Mucosa of rectum (tissue), 2 donors: ENCODE measurements at regions not wholly inside any gene's neighbourhood (a gene's known extent, or its start where the extent isn't known, plus 50 kb on each side); places are given as distances from the start of the nearest gene placed in this dataset.

Source experiments
- H3K27ac ChIP-seq, 2 donors: one replicate each; pipeline ENCODE4 v1.7.0; 2013; ENCODE audit warnings: inconsistent platforms in 2 of 2, low read depth in 2 of 2, low read length in 2 of 2
- H3K27me3 ChIP-seq, 2 donors: one replicate each; pipeline ENCODE4 v1.7.0; 2013; ENCODE audit warnings: low read length in 2 of 2; ENCODE audit not compliant: control insufficient read depth in 2 of 2, insufficient read depth in 2 of 2
- H3K36me3 ChIP-seq, 2 donors: one replicate each; pipeline ENCODE4 v1.7.0; 2013; ENCODE audit warnings: low read length in 2 of 2; ENCODE audit not compliant: control insufficient read depth in 2 of 2, insufficient read depth in 2 of 2
- H3K4me1 ChIP-seq, 2 donors: one replicate each; pipeline ENCODE4 v1.7.0; 2013; ENCODE audit warnings: low read length in 2 of 2, mild to moderate bottlenecking in 1 of 2; ENCODE audit not compliant: control insufficient read depth in 2 of 2, insufficient read depth in 2 of 2
- H3K4me3 ChIP-seq, 2 donors: one replicate each; pipeline ENCODE4 v1.7.0; 2013; ENCODE audit warnings: low read length in 2 of 2
- H3K9ac ChIP-seq, 2 donors: one replicate each; pipeline ENCODE4 v1.7.0; 2013; ENCODE audit warnings: low read length in 2 of 2, low read depth in 1 of 2, mild to moderate bottlenecking in 1 of 2
- H3K9me3 ChIP-seq, 2 donors: one replicate each; pipeline ENCODE4 v1.7.0; 2013; ENCODE audit warnings: low read length in 2 of 2; ENCODE audit not compliant: control insufficient read depth in 2 of 2
- donor health status: healthy.
- donor health status: Normal muscosa, but diverticular disease.

DNA sequence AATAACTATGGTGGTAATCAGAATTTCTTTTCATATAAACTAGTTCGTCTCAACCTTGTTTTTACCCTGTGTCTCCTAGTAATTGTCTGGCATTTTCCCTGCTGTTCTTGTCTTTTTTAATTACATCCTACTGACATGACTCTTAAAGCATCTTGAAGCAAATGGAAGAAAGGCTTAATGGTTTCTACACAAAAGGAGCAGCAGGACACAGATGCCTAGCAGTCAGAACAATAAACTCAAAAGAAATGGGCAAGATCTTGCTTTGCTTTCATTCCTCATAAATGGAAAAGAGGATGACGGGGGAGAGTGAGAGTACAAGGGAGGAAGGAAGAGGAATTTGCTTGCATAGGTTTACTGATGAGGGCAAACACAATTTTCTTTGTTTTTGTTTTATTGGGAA, 293.2 kb upstream of the EMCN start:
- H3K4me1 ChIP-seq = no peaks in the 10 kb centered on the region
- no peak overlapping the region for H3K27ac ChIP-seq
- no peaks in the 10 kb centered on the region for H3K9me3 ChIP-seq
- H3K9ac ChIP-seq = no peak overlapping the region
- no peaks in the 10 kb centered on the region for H3K27me3 ChIP-seq
- no peaks in the 10 kb centered on the region for H3K36me3 ChIP-seq
- no peak overlapping the region for H3K4me3 ChIP-seq

DNA sequence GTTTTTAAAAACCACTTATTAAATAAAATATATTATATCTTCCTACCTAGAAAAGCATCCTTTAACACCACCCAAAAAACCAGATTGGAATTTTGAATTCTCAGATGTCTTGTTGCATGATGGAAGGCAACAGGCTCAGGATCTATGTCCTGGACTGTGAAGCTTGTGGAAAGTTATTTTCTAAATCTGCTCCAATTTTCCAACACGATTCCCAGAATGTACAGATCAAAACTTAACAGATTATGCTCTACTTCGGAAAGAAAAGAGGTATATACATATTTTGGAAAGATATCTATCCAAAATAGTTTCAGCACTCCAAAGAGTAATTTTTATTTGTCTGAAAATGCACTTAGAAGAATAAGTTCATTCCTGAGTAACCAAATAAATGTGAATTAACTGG, 291.7 kb upstream of the EMCN start:
- no peaks in the 10 kb centered on the region for H3K4me1 ChIP-seq
- no peak overlapping the region for H3K9ac ChIP-seq
- H3K4me3 ChIP-seq = no peak overlapping the region
- no peaks in the 10 kb centered on the region for H3K36me3 ChIP-seq
- no peaks in the 10 kb centered on the region for H3K27me3 ChIP-seq
- H3K27ac ChIP-seq = no peak overlapping the region
- H3K9me3 ChIP-seq = no peaks in the 10 kb centered on the region

DNA sequence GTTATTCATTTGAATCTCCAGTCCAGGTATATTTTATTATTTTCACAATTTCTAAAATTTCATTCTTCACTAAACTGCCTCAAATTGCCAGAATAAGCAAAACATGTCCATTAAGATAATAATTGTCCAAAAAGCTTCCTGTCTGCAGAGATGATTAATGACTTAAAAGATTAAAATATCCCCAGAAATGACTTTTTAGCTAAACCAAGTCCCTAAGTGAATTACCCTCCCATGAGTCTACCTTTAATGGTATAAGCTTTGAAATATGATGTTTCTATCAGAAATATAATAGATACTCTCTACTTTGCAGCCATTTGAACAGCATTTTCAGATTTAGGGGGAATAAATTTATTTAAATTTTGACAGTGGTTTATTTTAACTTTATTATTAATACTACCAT, 289.2 kb upstream of the EMCN start:
- no peak overlapping the region for H3K4me3 ChIP-seq
- H3K27ac ChIP-seq = no peak overlapping the region
- H3K9ac ChIP-seq = no peak overlapping the region
- no peaks in the 10 kb centered on the region for H3K36me3 ChIP-seq
- no peaks in the 10 kb centered on the region for H3K9me3 ChIP-seq
- H3K4me1 ChIP-seq = no peaks in the 10 kb centered on the region
- no peaks in the 10 kb centered on the region for H3K27me3 ChIP-seq

DNA sequence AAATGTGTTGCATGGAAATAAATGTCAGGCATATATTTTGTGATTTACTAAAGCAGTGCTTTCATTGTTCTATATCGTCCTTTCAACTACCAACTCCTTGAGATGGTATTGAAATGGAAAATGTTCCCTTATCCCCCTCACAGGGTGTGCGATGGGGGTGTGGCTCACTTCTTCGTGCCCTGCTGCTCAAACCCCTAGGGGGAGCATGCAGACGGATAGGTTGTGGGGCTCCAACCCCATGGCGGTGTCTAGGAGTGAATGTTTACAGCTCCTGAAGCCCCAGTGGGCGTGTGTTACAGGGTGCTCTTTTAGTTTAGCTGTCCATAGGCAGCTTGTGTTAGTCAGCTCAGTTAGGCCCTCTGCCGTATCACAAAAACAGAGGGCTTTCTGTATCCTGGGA, 287.7 kb upstream of the EMCN start:
- Histone ChIP-seq H3K27ac (no peak overlapping the region), H3K4me3 (no peak overlapping the region), H3K4me1 (no peaks in the 10 kb centered on the region), H3K27me3 (no peaks in the 10 kb centered on the region), H3K9me3 (no peaks in the 10 kb centered on the region), H3K36me3 (no peaks in the 10 kb centered on the region), H3K9ac (no peak overlapping the region)

DNA sequence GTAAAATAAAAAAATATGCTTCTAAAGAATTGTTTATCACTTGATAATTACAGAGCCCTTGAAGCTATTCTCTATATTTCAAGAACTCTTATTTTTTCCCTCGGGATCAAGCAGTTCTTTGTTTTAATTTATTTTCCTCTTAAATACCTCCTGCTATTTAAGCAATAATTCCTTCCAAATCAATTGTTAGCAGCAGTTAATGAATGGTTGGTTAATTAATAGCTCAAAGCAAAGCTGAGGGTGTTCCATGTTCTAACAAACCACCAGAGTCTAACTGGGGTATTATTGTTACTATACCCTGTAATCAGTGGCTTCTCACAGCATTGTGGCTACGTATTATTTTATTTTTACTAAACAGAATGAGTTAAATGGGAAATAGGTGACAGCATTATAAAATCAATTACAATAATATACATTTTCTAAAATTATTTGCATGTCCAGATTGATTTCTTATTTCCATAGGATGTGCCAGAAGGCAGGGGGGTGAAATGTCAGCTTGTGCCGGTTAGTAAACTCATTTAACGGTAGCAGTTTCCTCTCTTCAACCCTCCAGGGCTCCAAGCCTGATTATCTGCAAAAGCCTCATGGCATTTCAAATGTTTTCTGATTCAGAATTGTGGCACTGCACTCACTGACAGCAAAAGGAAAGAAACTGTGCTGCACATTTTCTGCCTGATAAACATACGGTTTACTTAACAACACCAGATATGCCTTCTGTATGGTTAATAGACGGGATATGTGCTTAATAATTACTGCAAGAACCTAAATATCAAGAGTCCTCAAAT, 286.9 kb upstream of the EMCN start:
- H3K9me3 ChIP-seq = no peaks in the 10 kb centered on the region
- H3K36me3 ChIP-seq = no peaks in the 10 kb centered on the region
- no peaks in the 10 kb centered on the region for H3K27me3 ChIP-seq
- no peaks in the 10 kb centered on the region for H3K4me1 ChIP-seq
- no peak overlapping the region for H3K4me3 ChIP-seq
- no peak overlapping the region for H3K27ac ChIP-seq
- no peak overlapping the region for H3K9ac ChIP-seq

DNA sequence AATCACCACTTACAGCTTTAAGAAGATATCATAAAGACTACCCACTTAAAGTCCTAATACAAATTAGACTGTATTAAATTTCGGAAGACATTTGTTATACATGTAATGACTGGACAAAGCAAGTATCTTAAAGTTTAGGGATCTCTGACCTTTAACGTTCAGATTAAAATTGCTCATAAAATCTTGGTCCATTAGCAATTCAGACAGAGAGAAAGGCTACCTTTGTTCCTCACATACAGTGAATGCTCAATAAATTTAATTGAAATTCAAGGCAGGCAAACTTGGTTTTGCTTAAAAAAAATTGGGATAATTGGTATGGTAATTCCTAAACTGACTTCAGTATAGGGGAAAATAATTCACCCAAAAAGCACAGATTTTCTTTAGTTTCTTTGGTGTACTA, 285.9 kb upstream of the EMCN start:
- Histone ChIP-seq H3K36me3 (no peaks in the 10 kb centered on the region), H3K27me3 (no peaks in the 10 kb centered on the region), H3K4me1 (no peaks in the 10 kb centered on the region), H3K4me3 (no peak overlapping the region), H3K9me3 (no peaks in the 10 kb centered on the region), H3K27ac (no peak overlapping the region), H3K9ac (no peak overlapping the region)

DNA sequence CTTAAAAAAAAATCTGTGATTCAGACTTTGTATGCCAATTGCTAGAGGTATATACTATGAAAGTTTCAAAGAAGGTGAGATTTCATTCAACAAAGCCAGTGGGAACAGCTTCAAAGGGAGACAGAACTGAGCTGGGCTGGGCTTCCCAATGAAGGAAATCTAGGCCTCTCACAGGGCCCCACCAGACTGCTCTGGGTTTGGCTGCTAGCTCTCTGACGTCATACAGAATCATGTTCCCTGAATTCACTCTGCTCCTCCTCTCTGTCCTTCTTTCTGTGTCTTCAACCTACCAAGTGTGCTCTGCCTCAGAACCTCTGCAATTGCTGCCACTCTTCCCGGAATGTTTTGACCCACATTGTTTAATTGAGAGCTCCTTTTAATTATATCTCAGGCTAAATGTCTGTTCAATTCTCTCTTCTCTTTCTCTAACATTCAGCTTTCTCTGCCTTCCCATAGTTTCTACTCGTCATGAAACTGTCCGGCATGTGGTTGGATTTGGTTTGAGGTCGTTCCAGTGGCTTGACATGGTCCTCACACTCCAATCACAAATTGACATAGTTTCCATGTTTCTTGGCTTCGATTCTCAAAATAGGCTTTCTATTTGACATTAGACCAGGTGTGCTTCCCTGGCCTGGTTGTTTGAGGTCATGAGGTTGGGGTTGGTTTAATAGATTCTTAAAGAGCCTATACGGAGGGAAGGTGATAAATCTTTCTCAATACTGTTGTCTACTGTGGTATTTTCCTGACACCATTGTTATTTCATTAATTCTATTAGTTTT, 282.1 kb upstream of the EMCN start:
- Histone ChIP-seq H3K4me3 (no peak overlapping the region), H3K9ac (no peak overlapping the region), H3K9me3 (no peaks in the 10 kb centered on the region), H3K36me3 (no peaks in the 10 kb centered on the region), H3K27ac (no peak overlapping the region), H3K27me3 (no peaks in the 10 kb centered on the region), H3K4me1 (no peaks in the 10 kb centered on the region)

DNA sequence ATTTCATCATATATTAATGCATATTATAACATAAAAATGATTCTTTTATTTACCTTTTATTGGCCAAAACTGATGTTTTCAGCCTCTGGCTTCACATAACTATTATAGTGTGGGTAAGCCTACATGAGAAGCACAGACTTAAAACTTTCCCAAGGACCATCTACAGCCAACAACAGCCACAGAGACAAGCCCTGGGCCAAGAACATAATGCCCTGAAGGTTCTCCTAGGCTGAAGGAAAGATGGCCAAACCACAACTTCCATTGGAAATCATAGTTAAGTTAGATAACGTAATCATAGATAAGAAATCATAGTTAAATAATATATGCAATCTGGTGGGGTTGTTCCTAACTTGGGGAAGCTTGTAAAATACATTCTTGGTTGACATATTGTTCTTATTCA, 280.0 kb upstream of the EMCN start:
- Histone ChIP-seq H3K4me1 (no peaks in the 10 kb centered on the region), H3K4me3 (no peak overlapping the region), H3K27ac (no peak overlapping the region), H3K9me3 (no peaks in the 10 kb centered on the region), H3K36me3 (no peaks in the 10 kb centered on the region), H3K27me3 (no peaks in the 10 kb centered on the region), H3K9ac (no peak overlapping the region)

DNA sequence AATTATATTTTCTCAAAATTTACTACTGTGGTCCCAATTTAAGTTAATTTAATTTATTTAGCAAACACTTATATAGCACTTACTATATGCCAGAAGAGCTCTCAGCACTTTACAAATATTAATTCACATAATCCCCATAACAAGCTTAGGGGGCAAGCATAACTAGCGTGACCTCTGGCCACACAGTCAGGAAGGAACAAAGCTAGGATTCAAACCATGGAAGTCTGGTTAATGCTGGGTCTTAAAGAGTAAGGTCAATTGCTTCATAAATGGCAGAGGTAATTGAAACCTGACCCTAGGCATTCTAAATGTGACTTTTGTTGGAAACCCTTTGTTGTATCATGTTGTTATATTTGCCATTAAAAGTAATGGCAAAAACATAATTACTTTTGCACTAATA, 279.5 kb upstream of the EMCN start:
- Histone ChIP-seq H3K27me3 (no peaks in the 10 kb centered on the region), H3K4me1 (no peaks in the 10 kb centered on the region), H3K9me3 (no peaks in the 10 kb centered on the region), H3K27ac (no peak overlapping the region), H3K4me3 (no peak overlapping the region), H3K36me3 (no peaks in the 10 kb centered on the region), H3K9ac (no peak overlapping the region)

DNA sequence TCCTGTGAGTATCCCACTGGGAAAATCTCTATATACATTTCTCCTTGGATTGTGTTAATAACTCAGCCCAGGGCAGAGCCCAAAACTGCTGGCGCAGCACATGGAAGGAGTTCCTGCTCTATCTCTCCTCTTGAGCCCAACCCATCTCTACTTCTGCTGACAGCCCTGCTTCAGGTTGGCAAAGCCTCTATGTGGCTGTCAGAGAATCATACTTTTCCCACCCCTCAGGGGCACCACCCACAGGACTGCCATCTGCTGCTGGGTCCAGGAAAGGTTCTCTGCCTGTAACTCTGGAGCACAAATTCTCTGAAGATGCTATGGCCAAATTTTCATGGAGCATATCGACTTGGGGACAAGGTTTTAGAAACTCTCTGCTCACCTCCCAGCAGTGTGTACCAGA, 278.5 kb upstream of the EMCN start:
- Histone ChIP-seq H3K27ac (no peak overlapping the region), H3K4me1 (no peaks in the 10 kb centered on the region), H3K27me3 (no peaks in the 10 kb centered on the region), H3K9ac (no peak overlapping the region), H3K36me3 (no peaks in the 10 kb centered on the region), H3K4me3 (no peak overlapping the region), H3K9me3 (no peaks in the 10 kb centered on the region)
